ENCODE measurements at regions not wholly inside any gene's neighbourhood (a gene's known extent, or its start where the extent isn't known, plus 50 kb on each side); places are given as distances from the start of the nearest gene placed in this dataset.

DNA sequence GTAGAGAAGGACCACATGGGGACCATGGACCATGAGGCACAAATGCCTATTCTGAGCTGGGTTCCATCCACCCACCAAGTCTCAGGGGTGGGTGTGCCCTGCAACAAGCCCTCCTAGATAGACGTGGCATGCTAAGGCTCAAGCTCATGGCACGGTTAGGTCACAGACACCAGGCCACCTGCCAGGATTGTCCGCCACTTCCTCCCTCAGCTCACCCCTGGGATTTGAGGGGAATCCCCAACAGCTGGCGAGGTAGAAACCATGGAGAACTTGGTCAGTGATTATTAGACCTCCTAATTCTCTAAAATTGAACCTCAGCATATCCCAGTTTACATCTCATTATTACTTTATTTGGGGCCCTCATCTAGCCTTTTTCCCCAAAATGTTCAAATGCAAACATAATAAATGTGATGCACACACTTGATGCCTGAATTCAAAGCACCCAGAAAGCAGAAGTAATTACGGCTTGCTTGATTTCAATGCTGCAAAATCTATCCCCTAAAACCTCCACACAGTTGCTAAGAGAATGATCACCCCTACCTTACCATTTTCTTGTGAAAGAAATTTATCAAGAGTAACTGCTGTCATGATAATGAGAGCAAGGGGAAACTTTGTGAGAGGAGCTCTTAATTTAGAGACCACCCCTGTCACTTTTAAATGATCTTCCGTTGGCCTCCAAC is 366.6 kb upstream of the PFKP start:
- no peak for DNase-seq (ENCODE audit: low read depth in 1 of 2, low spot score in 1 of 2)
- TF ChIP-seq, protein P1, sequence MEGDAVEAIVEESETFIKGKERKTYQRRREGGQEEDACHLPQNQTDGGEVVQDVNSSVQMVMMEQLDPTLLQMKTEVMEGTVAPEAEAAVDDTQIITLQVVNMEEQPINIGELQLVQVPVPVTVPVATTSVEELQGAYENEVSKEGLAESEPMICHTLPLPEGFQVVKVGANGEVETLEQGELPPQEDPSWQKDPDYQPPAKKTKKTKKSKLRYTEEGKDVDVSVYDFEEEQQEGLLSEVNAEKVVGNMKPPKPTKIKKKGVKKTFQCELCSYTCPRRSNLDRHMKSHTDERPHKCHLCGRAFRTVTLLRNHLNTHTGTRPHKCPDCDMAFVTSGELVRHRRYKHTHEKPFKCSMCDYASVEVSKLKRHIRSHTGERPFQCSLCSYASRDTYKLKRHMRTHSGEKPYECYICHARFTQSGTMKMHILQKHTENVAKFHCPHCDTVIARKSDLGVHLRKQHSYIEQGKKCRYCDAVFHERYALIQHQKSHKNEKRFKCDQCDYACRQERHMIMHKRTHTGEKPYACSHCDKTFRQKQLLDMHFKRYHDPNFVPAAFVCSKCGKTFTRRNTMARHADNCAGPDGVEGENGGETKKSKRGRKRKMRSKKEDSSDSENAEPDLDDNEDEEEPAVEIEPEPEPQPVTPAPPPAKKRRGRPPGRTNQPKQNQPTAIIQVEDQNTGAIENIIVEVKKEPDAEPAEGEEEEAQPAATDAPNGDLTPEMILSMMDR (IDR thresholded peaks at IDR 0.05; ENCODE audit: low read depth, low read length): no peak

DNA sequence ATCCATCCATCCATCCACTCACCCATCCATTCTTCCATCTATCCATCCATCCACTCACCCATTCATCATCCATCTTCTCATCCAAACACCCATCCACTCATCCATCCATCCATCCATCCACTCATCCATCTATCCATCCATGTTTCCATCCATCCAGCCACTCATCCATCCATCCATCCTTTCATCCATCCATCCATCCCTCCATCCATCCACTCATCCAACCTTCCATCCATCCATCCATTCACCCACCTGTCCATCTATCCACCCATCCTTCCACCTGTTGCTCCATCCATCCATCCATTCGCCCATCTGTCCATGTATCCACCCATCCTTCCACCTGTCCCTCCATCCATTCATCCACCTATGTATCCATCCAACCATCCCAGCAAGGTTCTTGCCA is 378.4 kb upstream of the PFKP start:
- no peaks in the 10 kb centered on the region for H3K36me3 ChIP-seq
- H3K9me3 ChIP-seq (ENCODE audit: low read depth): no peaks in the 10 kb centered on the region
- no peak for DNase-seq (ENCODE audit: low read depth in 1 of 2, low spot score in 1 of 2)
- H3K27me3 ChIP-seq: peaks cover 2% of the 10 kb centered on the region
- no peak overlapping the region for H3K27ac ChIP-seq
- no peaks in the 10 kb centered on the region for H3K4me1 ChIP-seq (ENCODE audit: low read depth)
- H3K4me3 ChIP-seq: no peak overlapping the region
- TF ChIP-seq, protein P1 (IDR thresholded peaks at IDR 0.05; ENCODE audit: low read depth, low read length): no peak

More for the DNA sequence above, 366.6 kb upstream of the PFKP start:
- no peak overlapping the region for H3K27ac ChIP-seq
- no peaks in the 10 kb centered on the region for H3K36me3 ChIP-seq
- no peaks in the 10 kb centered on the region for H3K27me3 ChIP-seq
- no peak overlapping the region for H3K4me3 ChIP-seq
- no peaks in the 10 kb centered on the region for H3K9me3 ChIP-seq (ENCODE audit: low read depth)
- H3K4me1 ChIP-seq (ENCODE audit: low read depth): no peaks in the 10 kb centered on the region

DNA sequence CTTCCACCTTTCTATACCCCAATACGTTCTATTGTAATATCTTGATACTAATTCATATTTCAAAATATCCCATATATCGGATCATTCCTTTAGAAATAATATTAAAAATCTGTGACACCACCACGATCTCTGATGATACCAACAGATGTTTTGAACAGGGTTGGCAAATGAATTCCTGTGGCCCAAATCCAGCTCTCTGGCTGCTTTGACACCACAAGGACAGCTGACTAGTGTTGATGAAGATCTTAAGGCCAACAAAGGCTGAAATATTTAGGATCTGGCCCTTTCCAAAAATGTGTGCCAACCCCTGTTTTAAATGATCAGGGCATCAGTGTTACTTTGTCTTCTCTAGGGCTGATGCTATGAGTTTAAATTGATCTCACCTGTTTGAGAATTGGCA is 380.7 kb upstream of the PFKP start:
- Histone ChIP-seq H3K27ac (no peak overlapping the region), H3K4me3 (no peak overlapping the region), H3K9me3 (ENCODE audit: low read depth) (no peaks in the 10 kb centered on the region), H3K27me3 (peaks cover 2% of the 10 kb centered on the region), H3K36me3 (no peaks in the 10 kb centered on the region), H3K4me1 (ENCODE audit: low read depth) (no peaks in the 10 kb centered on the region)
- TF ChIP-seq, protein P1 (IDR thresholded peaks at IDR 0.05; ENCODE audit: low read depth, low read length): no peak
- DNase-seq (ENCODE audit: low read depth in 1 of 2, low spot score in 1 of 2): no peak

DNA sequence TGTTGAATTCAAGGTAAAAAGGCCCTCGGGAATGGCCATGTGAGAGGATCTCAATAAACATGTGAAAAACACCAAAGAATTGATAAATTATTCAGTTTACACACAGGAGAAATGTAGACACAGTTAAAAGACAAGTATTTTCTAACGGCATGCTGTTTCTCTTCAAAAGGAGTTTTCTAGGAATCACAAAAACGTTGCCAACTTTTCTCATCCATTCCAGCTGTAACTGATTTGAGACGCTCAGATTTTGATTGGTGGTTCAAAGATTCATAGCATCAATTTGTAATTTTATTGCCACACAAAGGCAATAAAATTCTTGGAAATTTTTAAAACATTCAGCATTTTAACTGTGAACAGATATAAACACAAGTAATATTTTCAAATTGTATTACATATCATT is 384.9 kb upstream of the PFKP start:
- Histone ChIP-seq H3K27ac (no peak overlapping the region), H3K9me3 (ENCODE audit: low read depth) (no peaks in the 10 kb centered on the region), H3K4me3 (no peak overlapping the region), H3K4me1 (ENCODE audit: low read depth) (no peaks in the 10 kb centered on the region), H3K36me3 (no peaks in the 10 kb centered on the region), H3K27me3 (peaks cover 2% of the 10 kb centered on the region)
- no peak for DNase-seq (ENCODE audit: low read depth in 1 of 2, low spot score in 1 of 2)
- TF ChIP-seq, protein P1 (IDR thresholded peaks at IDR 0.05; ENCODE audit: low read depth, low read length): no peak

DNA sequence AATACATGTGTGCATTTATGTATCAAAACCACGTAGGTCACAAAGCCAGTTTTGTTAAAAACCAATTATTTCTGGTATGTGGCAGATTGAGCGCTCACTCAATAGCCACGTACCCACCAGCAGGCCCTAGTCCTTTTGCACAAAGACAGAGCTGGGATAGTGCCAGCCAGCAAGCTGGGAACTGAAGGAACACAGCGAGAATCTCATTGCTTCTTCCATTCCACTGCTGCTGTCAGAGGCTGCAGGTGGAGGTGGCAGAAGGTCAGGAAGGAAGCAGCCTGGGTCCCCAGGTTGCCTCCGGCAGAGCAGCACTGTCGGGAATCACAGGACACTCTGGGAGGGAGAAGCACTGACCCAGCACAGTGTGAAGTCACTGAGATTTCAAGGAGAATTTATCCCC is 385.5 kb upstream of the PFKP start:
- no peaks in the 10 kb centered on the region for H3K9me3 ChIP-seq (ENCODE audit: low read depth)
- no peak overlapping the region for H3K4me3 ChIP-seq
- TF ChIP-seq, protein P1 (IDR thresholded peaks at IDR 0.05; ENCODE audit: low read depth, low read length): no peak
- no peaks in the 10 kb centered on the region for H3K36me3 ChIP-seq
- H3K27ac ChIP-seq: no peak overlapping the region
- DNase-seq (ENCODE audit: low read depth in 1 of 2, low spot score in 1 of 2): no peak
- H3K4me1 ChIP-seq (ENCODE audit: low read depth): no peaks in the 10 kb centered on the region
- H3K27me3 ChIP-seq: peaks cover 2% of the 10 kb centered on the region

Data from cardiac muscle cell (in vitro differentiated cells and primary cell).